ENCODE measurements at regions not wholly inside any gene's neighbourhood (a gene's known extent, or its start where the extent isn't known, plus 50 kb on each side); places are given as distances from the start of the nearest gene placed in this dataset.

DNA sequence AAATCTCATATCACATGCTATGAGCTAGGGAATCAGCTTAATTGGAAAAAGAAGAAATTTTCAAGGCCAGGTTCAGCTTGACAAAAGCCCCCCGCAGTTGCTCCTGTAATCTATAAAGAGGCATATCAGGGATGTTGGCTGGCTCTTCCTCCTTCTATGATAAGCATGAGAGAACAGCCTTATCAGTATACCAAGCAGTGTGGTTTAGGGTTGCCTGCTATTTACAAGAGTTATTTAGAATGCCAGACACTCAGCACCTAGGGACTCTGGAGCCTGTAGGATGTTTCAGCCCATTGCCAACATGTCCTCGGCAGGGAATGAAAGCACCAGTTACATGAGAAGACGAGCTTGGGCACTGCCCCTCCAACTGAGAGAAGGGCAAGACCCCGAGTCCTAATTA, 89.5 kb upstream of the TMPO start:
- H3K4me1 Mint-ChIP-seq, result peaks cover 3% of the 10 kb centered on the region
- no peak overlapping the region for H3K27ac Mint-ChIP-seq
- CTCF ChIA-PET, result interaction anchor here (0.7 to 1.2 kb wide), 8 partner anchors 11 to 1387 kb away, joined by 3 to 5 read pairs (median 3); partner anchors contain the start of gene SLC25A3
- POLR2A ChIA-PET, result interaction anchor here (1.5 kb wide), 1 partner anchor 12 kb away, joined by 3 read pairs; no protein-coding TSS in a partner anchor
- H3K27me3 Mint-ChIP-seq, result peaks cover 2% of the 10 kb centered on the region
- H3K36me3 Mint-ChIP-seq (ENCODE audit: low read depth), result no peaks in the 10 kb centered on the region
- no peak for DNase-seq
- H3K9me3 Mint-ChIP-seq, result no peaks in the 10 kb centered on the region
- no peak overlapping the region for H3K4me3 Mint-ChIP-seq

- POLR2A ChIA-PET, result no interaction called here
- CTCF ChIA-PET, result no interaction called here
Measured at GRCh38 chr12:98431089-98431488, 84.3 kb upstream of the TMPO start.

GRCh38 chr12:98437166-98437565, 78.2 kb upstream of the TMPO start:
- peaks cover 4% of the 10 kb centered on the region for H3K9me3 Mint-ChIP-seq
- H3K36me3 Mint-ChIP-seq (ENCODE audit: low read depth), result no peaks in the 10 kb centered on the region
- H3K27me3 Mint-ChIP-seq, result peaks cover 38% of the 10 kb centered on the region
- ChIA-PET CTCF (interaction anchor here (0.7 kb wide), 1 partner anchor 11 kb away, joined by 3 read pairs; no protein-coding TSS in a partner anchor), POLR2A (no interaction called here)
- no peak overlapping the region for H3K4me3 Mint-ChIP-seq
- no peak overlapping the region for H3K27ac Mint-ChIP-seq
- DNase-seq, result no peak
- H3K4me1 Mint-ChIP-seq, result peaks cover 3% of the 10 kb centered on the region

More at GRCh38 chr12:98431089-98431488, 84.3 kb upstream of the TMPO start:
- Mint-ChIP-seq H3K4me3 (no peak overlapping the region), H3K27me3 (peaks cover 24% of the 10 kb centered on the region), H3K36me3 (ENCODE audit: low read depth) (no peaks in the 10 kb centered on the region), H3K27ac (no peak overlapping the region), H3K9me3 (peaks cover 4% of the 10 kb centered on the region), H3K4me1 (no peaks in the 10 kb centered on the region)
- no peak for DNase-seq

DNA sequence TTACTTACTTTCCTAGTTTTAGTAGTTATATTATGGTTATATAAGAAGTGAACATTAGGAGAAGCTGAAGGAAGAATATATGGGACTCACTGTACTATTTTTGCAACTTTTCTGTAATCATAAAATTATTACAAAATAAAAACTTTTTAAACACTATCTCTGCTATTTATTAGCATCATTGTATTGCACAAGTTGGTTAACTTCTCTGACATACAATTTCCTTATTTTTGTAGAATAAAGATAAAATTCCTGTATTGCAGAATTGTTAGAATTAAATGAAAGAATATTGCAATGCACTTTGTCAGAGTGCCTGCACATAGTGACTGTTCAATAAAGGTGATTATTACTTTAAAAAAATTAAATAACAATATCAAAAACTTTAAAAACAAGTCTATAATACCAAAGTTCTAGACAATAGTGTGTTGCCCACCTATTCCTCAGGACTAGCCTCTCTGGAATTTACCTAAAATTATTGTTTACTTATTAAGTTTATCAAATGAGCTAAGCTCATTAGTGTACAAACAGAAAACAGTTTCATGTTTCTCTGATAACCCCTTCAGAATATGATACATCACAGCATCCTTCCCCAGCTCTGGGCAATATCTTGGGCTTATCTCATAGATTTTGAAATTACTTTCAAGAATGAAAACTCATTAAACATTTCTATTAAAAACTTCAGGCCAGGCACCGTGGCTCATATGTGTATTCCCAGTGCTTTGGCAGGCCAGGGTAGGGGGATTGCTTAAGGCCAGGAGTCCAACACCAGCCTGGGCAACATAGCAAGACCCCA, 77.4 kb upstream of the TMPO start:
- ChIA-PET CTCF (no interaction called here), POLR2A (no interaction called here)
- H3K4me3 Mint-ChIP-seq, result no peak overlapping the region
- peaks cover 4% of the 10 kb centered on the region for H3K9me3 Mint-ChIP-seq
- peaks cover 3% of the 10 kb centered on the region for H3K4me1 Mint-ChIP-seq
- DNase-seq, result no peak
- H3K27me3 Mint-ChIP-seq, result peaks cover 40% of the 10 kb centered on the region
- no peaks in the 10 kb centered on the region for H3K36me3 Mint-ChIP-seq (ENCODE audit: low read depth)
- no peak overlapping the region for H3K27ac Mint-ChIP-seq

DNA sequence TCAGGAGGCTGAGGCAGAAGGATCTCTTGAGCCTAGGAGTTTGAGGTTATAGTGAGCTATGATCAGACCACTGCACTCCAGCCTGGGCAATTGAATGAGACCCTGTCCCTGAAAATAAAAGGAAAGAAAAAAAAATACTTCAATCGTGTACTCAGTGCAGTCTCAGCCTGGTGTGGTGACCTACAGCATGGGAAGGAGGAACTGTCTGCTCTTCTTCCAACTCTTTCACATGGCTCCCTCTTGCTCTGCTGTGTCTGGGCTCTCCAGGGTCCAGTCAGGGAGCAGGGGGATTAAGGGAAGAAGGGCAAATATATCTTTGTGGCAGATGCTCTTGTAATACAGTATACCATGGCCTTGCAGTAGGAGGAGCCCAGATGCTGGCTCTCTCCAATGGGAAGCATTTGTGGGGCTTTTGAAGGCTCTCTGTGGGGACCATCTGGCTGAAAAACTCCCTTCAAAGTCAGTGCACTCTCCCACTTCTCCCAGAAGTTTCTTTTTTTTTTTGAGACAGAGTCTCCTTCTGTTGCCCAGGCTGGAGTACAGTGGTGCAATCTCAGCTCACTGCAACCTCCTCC, 76.6 kb upstream of the TMPO start:
- CTCF ChIA-PET, result no interaction called here
- POLR2A ChIA-PET, result no interaction called here
- Mint-ChIP-seq H3K27me3 (peaks cover 40% of the 10 kb centered on the region), H3K9me3 (peaks cover 4% of the 10 kb centered on the region), H3K4me1 (peaks cover 3% of the 10 kb centered on the region), H3K4me3 (no peak overlapping the region), H3K27ac (no peak overlapping the region), H3K36me3 (ENCODE audit: low read depth) (no peaks in the 10 kb centered on the region)
- DNase-seq, result no peak

- Mint-ChIP-seq H3K36me3 (ENCODE audit: low read depth) (no peaks in the 10 kb centered on the region), H3K4me1 (peaks cover 3% of the 10 kb centered on the region), H3K27ac (no peak overlapping the region), H3K27me3 (peaks cover 46% of the 10 kb centered on the region), H3K9me3 (peaks cover 4% of the 10 kb centered on the region), H3K4me3 (no peak overlapping the region)
- ChIA-PET POLR2A (no interaction called here), CTCF (no interaction called here)
- DNase-seq, result no peak
Measured at GRCh38 chr12:98439471-98439951, 75.9 kb upstream of the TMPO start.

DNA sequence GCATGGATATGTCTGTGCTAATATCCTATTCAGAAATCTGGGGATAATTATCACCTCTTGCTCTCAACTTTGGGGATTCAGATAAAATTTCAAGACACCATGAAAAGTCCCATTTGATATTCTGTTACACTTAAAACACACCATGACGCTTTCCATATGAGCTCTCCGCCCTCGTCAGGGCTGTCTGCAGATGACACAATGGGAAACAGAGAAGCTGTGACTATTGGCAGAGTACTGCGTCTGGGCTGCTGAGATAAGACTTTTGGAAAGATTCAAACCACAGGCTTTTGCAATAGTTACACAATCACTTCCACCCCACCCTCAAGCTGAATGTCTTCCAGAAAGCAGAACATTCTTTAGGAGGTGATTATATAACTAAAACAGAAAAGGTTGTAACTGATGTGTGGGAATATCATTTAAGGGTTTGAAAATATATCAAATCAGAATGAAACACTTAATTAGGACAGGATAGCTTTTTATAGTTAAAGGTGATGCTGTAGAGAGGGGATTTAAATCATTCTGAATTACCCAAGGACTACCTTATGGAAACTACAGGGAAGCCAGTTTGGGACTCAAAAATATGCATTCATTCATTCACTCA, 75.3 kb upstream of the TMPO start:
- Mint-ChIP-seq H3K4me3 (no peak overlapping the region), H3K4me1 (peaks cover 3% of the 10 kb centered on the region), H3K27me3 (peaks cover 42% of the 10 kb centered on the region), H3K9me3 (peaks cover 2% of the 10 kb centered on the region), H3K36me3 (ENCODE audit: low read depth) (no peaks in the 10 kb centered on the region), H3K27ac (no peak overlapping the region)
- DNase-seq, result no peak
- ChIA-PET POLR2A (no interaction called here), CTCF (no interaction called here)

- Mint-ChIP-seq H3K4me1 (no peaks in the 10 kb centered on the region), H3K4me3 (no peak overlapping the region), H3K36me3 (ENCODE audit: low read depth) (no peaks in the 10 kb centered on the region), H3K9me3 (no peaks in the 10 kb centered on the region), H3K27me3 (peaks cover 25% of the 10 kb centered on the region), H3K27ac (no peak overlapping the region)
- POLR2A ChIA-PET, result no interaction called here
- CTCF ChIA-PET, result interaction anchor here (0.7 kb wide), 1 partner anchor 23 kb away, joined by 3 read pairs; no protein-coding TSS in a partner anchor
- no peak for DNase-seq
Measured at GRCh38 chr12:98446060-98446459, 69.3 kb upstream of the TMPO start.

DNA sequence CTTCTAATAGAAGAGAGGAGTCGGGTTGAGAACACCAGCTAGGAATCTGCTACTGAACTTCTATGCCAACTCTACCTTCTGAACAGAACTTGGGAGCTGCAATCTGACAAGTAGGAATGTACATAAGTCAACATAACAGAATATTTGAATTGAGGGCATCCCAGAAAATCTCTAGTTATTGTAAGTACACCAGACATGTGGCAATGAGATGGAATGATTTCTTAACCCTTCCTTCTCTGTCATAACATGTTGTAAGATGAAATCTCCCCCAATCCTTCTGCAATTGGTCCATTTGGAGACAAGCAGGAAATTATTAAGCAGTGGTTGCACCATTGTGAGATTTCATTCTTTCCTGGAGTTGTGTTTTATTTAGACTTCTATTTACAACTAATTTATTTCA, 68.7 kb upstream of the TMPO start:
- ChIA-PET CTCF (no interaction called here), POLR2A (no interaction called here)
- H3K27me3 Mint-ChIP-seq, result peaks cover 24% of the 10 kb centered on the region
- H3K27ac Mint-ChIP-seq, result no peak overlapping the region
- no peak for DNase-seq
- no peaks in the 10 kb centered on the region for H3K36me3 Mint-ChIP-seq (ENCODE audit: low read depth)
- H3K4me3 Mint-ChIP-seq, result no peak overlapping the region
- H3K4me1 Mint-ChIP-seq, result no peaks in the 10 kb centered on the region
- no peaks in the 10 kb centered on the region for H3K9me3 Mint-ChIP-seq

GRCh38 chr12:98449584-98449983, 65.8 kb upstream of the TMPO start:
- no peaks in the 10 kb centered on the region for H3K9me3 Mint-ChIP-seq
- H3K36me3 Mint-ChIP-seq (ENCODE audit: low read depth), result no peaks in the 10 kb centered on the region
- H3K4me1 Mint-ChIP-seq, result peaks cover 7% of the 10 kb centered on the region
- no peak overlapping the region for H3K27ac Mint-ChIP-seq
- no peak for DNase-seq
- CTCF ChIA-PET, result no interaction called here
- H3K4me3 Mint-ChIP-seq, result no peak overlapping the region
- POLR2A ChIA-PET, result no interaction called here
- H3K27me3 Mint-ChIP-seq, result peaks cover 17% of the 10 kb centered on the region

DNA sequence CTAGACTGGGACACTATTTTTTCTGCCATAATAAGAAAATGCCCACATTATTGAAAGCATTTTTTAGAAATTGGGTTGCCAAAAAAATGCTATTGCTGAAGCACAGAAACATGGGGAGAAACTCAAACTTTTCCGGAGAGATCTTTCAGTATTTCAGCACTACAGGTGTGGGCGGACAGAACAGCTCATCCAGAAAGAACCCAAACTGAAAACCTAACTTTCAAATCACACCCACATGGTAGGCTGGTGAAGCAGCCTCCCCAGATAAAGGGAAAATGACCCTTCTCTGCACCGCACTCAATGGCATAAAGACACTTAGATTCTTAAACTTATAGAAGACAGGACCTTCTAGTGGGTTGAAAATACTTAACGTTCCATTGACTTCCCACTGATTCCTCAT, 62.3 kb upstream of the TMPO start:
- ChIA-PET CTCF (no interaction called here), POLR2A (no interaction called here)
- H3K36me3 Mint-ChIP-seq (ENCODE audit: low read depth), result no peaks in the 10 kb centered on the region
- no peaks in the 10 kb centered on the region for H3K9me3 Mint-ChIP-seq
- no peak overlapping the region for H3K27ac Mint-ChIP-seq
- H3K27me3 Mint-ChIP-seq, result peaks cover 26% of the 10 kb centered on the region
- no peak overlapping the region for H3K4me3 Mint-ChIP-seq
- H3K4me1 Mint-ChIP-seq, result peaks cover 10% of the 10 kb centered on the region
- no peak for DNase-seq

- H3K9me3 Mint-ChIP-seq, result no peaks in the 10 kb centered on the region
- peaks cover 10% of the 10 kb centered on the region for H3K4me1 Mint-ChIP-seq
- no peak overlapping the region for H3K27ac Mint-ChIP-seq
- H3K36me3 Mint-ChIP-seq (ENCODE audit: low read depth), result no peaks in the 10 kb centered on the region
- peaks cover 24% of the 10 kb centered on the region for H3K27me3 Mint-ChIP-seq
- ChIA-PET POLR2A (no interaction called here), CTCF (no interaction called here)
- DNase-seq, result no peak
- no peak overlapping the region for H3K4me3 Mint-ChIP-seq
Measured at GRCh38 chr12:98453492-98453891, 61.9 kb upstream of the TMPO start.

DNA sequence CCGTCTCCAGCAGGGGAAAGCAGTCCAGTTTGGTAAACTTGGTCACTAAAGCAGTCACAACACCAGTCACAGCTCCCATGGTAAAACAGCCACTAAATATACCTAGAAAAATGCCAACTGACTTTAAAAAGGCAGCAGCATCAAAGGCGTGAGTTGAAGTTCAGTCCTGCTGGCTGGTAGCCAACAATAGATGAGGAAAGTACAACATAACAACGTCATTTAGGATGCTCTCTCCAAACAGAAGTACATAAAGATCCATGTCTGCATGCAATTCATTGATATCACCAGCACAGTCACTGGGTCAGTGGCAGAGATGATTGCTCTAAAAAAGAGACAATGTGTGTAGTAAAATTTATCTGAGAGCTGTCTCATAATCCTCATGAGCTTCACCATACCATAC, 59.3 kb upstream of the TMPO start:
- peaks cover 24% of the 10 kb centered on the region for H3K27me3 Mint-ChIP-seq
- no peak overlapping the region for H3K4me3 Mint-ChIP-seq
- no peaks in the 10 kb centered on the region for H3K36me3 Mint-ChIP-seq (ENCODE audit: low read depth)
- peaks cover 10% of the 10 kb centered on the region for H3K4me1 Mint-ChIP-seq
- ChIA-PET CTCF (no interaction called here), POLR2A (no interaction called here)
- no peak for DNase-seq
- no peak overlapping the region for H3K27ac Mint-ChIP-seq
- H3K9me3 Mint-ChIP-seq, result no peaks in the 10 kb centered on the region
